HCT116 (cell line): ENCODE measurements at regions not wholly inside any gene's neighbourhood (a gene's known extent, or its start where the extent isn't known, plus 50 kb on each side); places are given as distances from the start of the nearest gene placed in this dataset.

Experiments used
- ATAC-seq: fragments of 200-7000 bp; cut with Tn5 transposase; 2 replicates; pipeline ENCODE4 v1.9.1; 2020; ENCODE audit warnings: mild to moderate bottlenecking, moderate library complexity
- BruUV-seq: library from RNA; stranded (reverse); fragments of 400-500 nt; replicated peaks from 2 replicates; lab custom pipeline; 2021; lab: Mats Ljungman, UMichigan
- CTCF ChIA-PET: fragments of 300-600 bp; sonication (Branson Sonifier 250); formaldehyde crosslinking; loops from one replicate; lab custom pipeline; 2021; ENCODE audit warnings: antibody characterized with exemption; lab: Charles Lee
- POLR2A ChIA-PET: fragments of 300-600, 350-600 bp; sonication (Branson Sonifier 250); formaldehyde crosslinking; loops from one replicate; lab custom pipeline; 2021; ENCODE audit warnings: antibody characterized with exemption; lab: Charles Lee
- RAD21 ChIA-PET, 2 experiments: fragments of 300-600 bp; sonication (Branson Sonifier 250); formaldehyde crosslinking; loops; one replicate each; lab custom pipeline; 2023; ENCODE audit warnings: low total read pairs in 2 of 2; ENCODE audit not compliant: uncharacterized antibody in 2 of 2, unreplicated experiment in 2 of 2, low non-redundant PET in 1 of 2; lab: Charles Lee
- DNase-seq: peaks from one replicate; pipeline ENCODE4 v3.0.0-alpha.2; 2010; ENCODE audit warnings: low read depth, low spot score
- H2AFZ ChIP-seq: fragments of 200-600 bp; shearing (Covaris generic), sonication (generic); 2 replicates; pipeline ENCODE4 v1.6.1; 2017; ENCODE audit warnings: low read depth, mixed run types, mixed read lengths, antibody characterized with exemption, low read length; ENCODE audit not compliant: poor library complexity, severe bottlenecking
- H3K27ac ChIP-seq: 2 replicates; pipeline ENCODE4 v1.5.1; 2012; ENCODE audit warnings: low read depth, low read length
- H3K27me3 ChIP-seq: fragments of 200-600 bp; sonication (generic); 2 replicates; pipeline ENCODE4 v1.6.1; 2016; ENCODE audit warnings: mixed run types, low read length, mixed read lengths; ENCODE audit not compliant: insufficient read depth
- H3K36me3 ChIP-seq, 2 experiments: fragments of 200-500 bp in 1 of 2; fragments of 200-600 bp in 1 of 2; sonication (Bioruptor generic) in 1 of 2; sonication (generic) in 1 of 2; 2 replicates each; pipeline versions ENCODE4 v1.5.1 to v1.6.1; 2014 to 2016; ENCODE audit warnings: low read length in 2 of 2, inconsistent platforms in 1 of 2, mixed read lengths in 1 of 2, mixed run types in 1 of 2; ENCODE audit not compliant: insufficient read depth in 2 of 2, control insufficient read depth in 1 of 2
- H3K4me1 ChIP-seq, 2 experiments: fragments of 200-600 bp in 1 of 2; sonication (generic) in 1 of 2; 2 replicates each; pipeline versions ENCODE4 v1.5.1 to v1.6.1; 2012 to 2017; ENCODE audit warnings: low read length in 2 of 2, inconsistent platforms in 1 of 2, mild to moderate bottlenecking in 1 of 2, mixed read lengths in 1 of 2, mixed run types in 1 of 2, moderate library complexity in 1 of 2; ENCODE audit not compliant: insufficient read depth in 2 of 2, control insufficient read depth in 1 of 2
- H3K4me2 ChIP-seq: fragments of 200-600 bp; sonication (generic); 2 replicates; pipeline ENCODE4 v1.6.1; 2017; ENCODE audit warnings: mixed run types, low read length, mixed read lengths
- H3K4me3 ChIP-seq, 2 experiments: fragments of 200-600 bp in 1 of 2; sonication (generic) in 1 of 2; replicated peaks in 1 of 2; 2 replicates each; pipeline ENCODE4 v1.5.1; 2011 to 2016; ENCODE audit warnings: low read length in 2 of 2, control low read depth in 1 of 2, low read depth in 1 of 2, mild to moderate bottlenecking in 1 of 2, mixed read lengths in 1 of 2, mixed run types in 1 of 2
- H3K79me2 ChIP-seq: fragments of 200-600 bp; sonication (generic); 2 replicates; pipeline ENCODE4 v1.6.1; 2017; ENCODE audit warnings: mild to moderate bottlenecking, mixed run types, low read length, moderate library complexity, mixed read lengths; ENCODE audit not compliant: insufficient read depth
- H3K9ac ChIP-seq: fragments of 200-600 bp; sonication (generic); 2 replicates; pipeline ENCODE4 v1.6.1; 2016; ENCODE audit warnings: low read length, mixed read lengths
- H3K9me2 ChIP-seq: fragments of 200-600 bp; sonication (generic), shearing (Covaris generic); 2 replicates; pipeline ENCODE4 v1.6.1; 2017; ENCODE audit warnings: mixed run types, mild to moderate bottlenecking, moderate library complexity; ENCODE audit not compliant: insufficient read depth
- H3K9me3 ChIP-seq, 2 experiments: fragments of 200-500 bp in 1 of 2; fragments of 200-600 bp in 1 of 2; sonication (Bioruptor generic) in 1 of 2; sonication (generic) in 1 of 2; 2 replicates each; pipeline ENCODE4 v1.6.1; 2014 to 2017; ENCODE audit warnings: low read length in 2 of 2, mixed read lengths in 2 of 2, inconsistent platforms in 1 of 2, low read depth in 1 of 2, mild to moderate bottlenecking in 1 of 2, mixed run types in 1 of 2, moderate library complexity in 1 of 2; ENCODE audit not compliant: control insufficient read depth in 1 of 2, insufficient read depth in 1 of 2
- H4K20me1 ChIP-seq: fragments of 200-600 bp; sonication (generic), shearing (Covaris generic); 2 replicates; pipeline ENCODE4 v1.6.1; 2017; ENCODE audit warnings: mixed run types, mild to moderate bottlenecking, moderate library complexity; ENCODE audit not compliant: insufficient read depth
- CEBPB ChIP-seq: IDR thresholded peaks from 2 replicates; pipeline ENCODE4 v1.6.1; 2012; ENCODE audit warnings: low read depth
- EGR1 ChIP-seq: IDR thresholded peaks from 2 replicates; pipeline ENCODE4 v1.6.1; 2012; ENCODE audit warnings: low read depth
- ELF1 ChIP-seq: IDR thresholded peaks from 2 replicates; pipeline ENCODE4 v1.6.1; 2012; ENCODE audit warnings: low read depth, borderline replicate concordance
- EZH2 ChIP-seq: fragments of 200-600 bp; sonication (generic); IDR thresholded peaks from 2 replicates; pipeline ENCODE4 v1.6.1; 2017; ENCODE audit warnings: antibody characterized with exemption, mixed run types
- RAD21 ChIP-seq: IDR thresholded peaks from 2 replicates; pipeline ENCODE4 v1.6.1; 2012; ENCODE audit warnings: low read depth, mild to moderate bottlenecking
- SIN3A ChIP-seq: IDR thresholded peaks from 2 replicates; pipeline ENCODE4 v1.6.1; 2012; ENCODE audit warnings: low read depth
- intact Hi-C: fragments of 100-400 bp; cut with micrococcal nuclease; formaldehyde crosslinking; loops from 2 replicates; pipeline ENCODE4 v1.10.0; 2022
- TF ChIP-seq, protein P1 (sequence below), 3 experiments: fragments of 200-600 bp in 1 of 3; sonication (generic) in 1 of 3; IDR thresholded peaks in 2 of 3; conservative IDR thresholded peaks in 1 of 3; 2 replicates each; pipeline ENCODE4 v1.5.1; 2012 to 2017; ENCODE audit warnings: low read depth in 2 of 3, low read length in 2 of 3, antibody characterized with exemption in 1 of 3, borderline replicate concordance in 1 of 3, control low read depth in 1 of 3, mild to moderate bottlenecking in 1 of 3, mixed read lengths in 1 of 3, mixed run types in 1 of 3, moderate library complexity in 1 of 3; ENCODE audit not compliant: insufficient read depth in 1 of 3
- TF ChIP-seq, protein P2 (sequence below): IDR thresholded peaks from 2 replicates; pipeline ENCODE4 v1.6.1; 2012; ENCODE audit warnings: low read depth

DNA sequence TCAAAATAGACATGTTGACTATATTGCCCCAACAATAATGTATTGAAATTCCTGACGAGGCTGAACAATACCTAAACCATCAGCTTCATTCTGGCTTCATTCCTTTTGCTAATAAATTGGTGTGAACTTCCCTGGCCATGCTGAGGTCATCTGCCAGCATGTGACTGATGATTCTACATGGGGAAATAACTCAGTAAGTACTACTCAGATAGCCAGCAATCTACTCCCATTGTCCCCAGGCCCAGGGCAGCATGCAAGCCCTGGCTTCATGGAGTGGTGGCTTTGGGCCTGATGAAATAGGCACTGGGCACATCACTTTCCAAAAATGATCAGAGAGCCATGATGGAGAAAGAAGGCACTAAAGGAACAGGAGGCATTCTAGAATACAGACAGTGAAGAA lies 468.5 kb upstream of the PIK3C3 start:
- Histone ChIP-seq H3K36me3 (no peaks in the 10 kb centered on the region), H3K4me3 (no peak overlapping the region), H3K9me3 (peaks cover 7 to 16% of the 10 kb centered on the region in 2 experiments; a peak in 3 of 4 replicates), H4K20me1 (no peaks in the 10 kb centered on the region), H3K27me3 (no peaks in the 10 kb centered on the region), H2AFZ (no peak overlapping the region), H3K79me2 (no peaks in the 10 kb centered on the region), H3K9me2 (no peaks in the 10 kb centered on the region), H3K4me1 (no peaks in the 10 kb centered on the region), H3K27ac (no peak overlapping the region), H3K9ac (no peak overlapping the region), H3K4me2 (no peak overlapping the region)
- ChIA-PET CTCF (no interaction called here), RAD21 (no interaction called here), POLR2A (no interaction called here)
- ATAC-seq = no peak
- no peak for DNase-seq
- no TSS peak for BruUV-seq
- TF ChIP-seq EGR1 = no peak
- TF ChIP-seq CEBPB = no peak
- intact Hi-C loops = no loop called here

DNA sequence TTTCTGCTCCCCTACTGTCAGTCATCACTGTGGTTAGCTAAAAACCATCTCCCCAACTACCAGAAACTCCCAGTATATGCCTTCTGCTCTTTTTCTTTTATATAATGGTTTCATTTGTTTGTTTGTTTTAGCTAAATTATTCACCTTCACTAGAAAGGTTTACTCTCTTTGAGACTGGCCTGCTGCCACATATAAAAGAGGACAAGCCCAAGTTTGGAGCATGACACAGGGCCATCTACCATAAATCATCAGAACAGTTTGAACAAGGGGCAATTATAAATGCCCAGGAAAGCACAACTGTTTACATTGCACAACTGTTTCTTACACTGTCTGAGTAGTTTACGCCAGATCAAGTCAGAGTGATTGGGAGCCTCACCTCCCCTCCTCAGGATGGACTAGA lies 471.0 kb upstream of the PIK3C3 start:
- H3K36me3 ChIP-seq = no peaks in the 10 kb centered on the region
- ChIA-PET CTCF (no interaction called here), POLR2A (no interaction called here), RAD21 (no interaction called here)
- no peak overlapping the region for H2AFZ ChIP-seq
- H3K9ac ChIP-seq = no peak overlapping the region
- no peaks in the 10 kb centered on the region for H4K20me1 ChIP-seq
- H3K4me1 ChIP-seq = no peaks in the 10 kb centered on the region
- no peak for DNase-seq
- H3K4me2 ChIP-seq = no peak overlapping the region
- no peak overlapping the region for H3K4me3 ChIP-seq
- no peaks in the 10 kb centered on the region for H3K27me3 ChIP-seq
- TF ChIP-seq, protein P1, sequence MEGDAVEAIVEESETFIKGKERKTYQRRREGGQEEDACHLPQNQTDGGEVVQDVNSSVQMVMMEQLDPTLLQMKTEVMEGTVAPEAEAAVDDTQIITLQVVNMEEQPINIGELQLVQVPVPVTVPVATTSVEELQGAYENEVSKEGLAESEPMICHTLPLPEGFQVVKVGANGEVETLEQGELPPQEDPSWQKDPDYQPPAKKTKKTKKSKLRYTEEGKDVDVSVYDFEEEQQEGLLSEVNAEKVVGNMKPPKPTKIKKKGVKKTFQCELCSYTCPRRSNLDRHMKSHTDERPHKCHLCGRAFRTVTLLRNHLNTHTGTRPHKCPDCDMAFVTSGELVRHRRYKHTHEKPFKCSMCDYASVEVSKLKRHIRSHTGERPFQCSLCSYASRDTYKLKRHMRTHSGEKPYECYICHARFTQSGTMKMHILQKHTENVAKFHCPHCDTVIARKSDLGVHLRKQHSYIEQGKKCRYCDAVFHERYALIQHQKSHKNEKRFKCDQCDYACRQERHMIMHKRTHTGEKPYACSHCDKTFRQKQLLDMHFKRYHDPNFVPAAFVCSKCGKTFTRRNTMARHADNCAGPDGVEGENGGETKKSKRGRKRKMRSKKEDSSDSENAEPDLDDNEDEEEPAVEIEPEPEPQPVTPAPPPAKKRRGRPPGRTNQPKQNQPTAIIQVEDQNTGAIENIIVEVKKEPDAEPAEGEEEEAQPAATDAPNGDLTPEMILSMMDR (IDR thresholded peaks at IDR 0.05 in 2 of 3, conservative IDR thresholded peaks at IDR 0.05 in 1 of 3; ENCODE audit: borderline replicate concordance in 1 of 3, insufficient read depth in 1 of 3, low read depth in 2 of 3, low read length in 2 of 3) = no peak
- no peak for TF ChIP-seq RAD21
- TF ChIP-seq, protein P2, sequence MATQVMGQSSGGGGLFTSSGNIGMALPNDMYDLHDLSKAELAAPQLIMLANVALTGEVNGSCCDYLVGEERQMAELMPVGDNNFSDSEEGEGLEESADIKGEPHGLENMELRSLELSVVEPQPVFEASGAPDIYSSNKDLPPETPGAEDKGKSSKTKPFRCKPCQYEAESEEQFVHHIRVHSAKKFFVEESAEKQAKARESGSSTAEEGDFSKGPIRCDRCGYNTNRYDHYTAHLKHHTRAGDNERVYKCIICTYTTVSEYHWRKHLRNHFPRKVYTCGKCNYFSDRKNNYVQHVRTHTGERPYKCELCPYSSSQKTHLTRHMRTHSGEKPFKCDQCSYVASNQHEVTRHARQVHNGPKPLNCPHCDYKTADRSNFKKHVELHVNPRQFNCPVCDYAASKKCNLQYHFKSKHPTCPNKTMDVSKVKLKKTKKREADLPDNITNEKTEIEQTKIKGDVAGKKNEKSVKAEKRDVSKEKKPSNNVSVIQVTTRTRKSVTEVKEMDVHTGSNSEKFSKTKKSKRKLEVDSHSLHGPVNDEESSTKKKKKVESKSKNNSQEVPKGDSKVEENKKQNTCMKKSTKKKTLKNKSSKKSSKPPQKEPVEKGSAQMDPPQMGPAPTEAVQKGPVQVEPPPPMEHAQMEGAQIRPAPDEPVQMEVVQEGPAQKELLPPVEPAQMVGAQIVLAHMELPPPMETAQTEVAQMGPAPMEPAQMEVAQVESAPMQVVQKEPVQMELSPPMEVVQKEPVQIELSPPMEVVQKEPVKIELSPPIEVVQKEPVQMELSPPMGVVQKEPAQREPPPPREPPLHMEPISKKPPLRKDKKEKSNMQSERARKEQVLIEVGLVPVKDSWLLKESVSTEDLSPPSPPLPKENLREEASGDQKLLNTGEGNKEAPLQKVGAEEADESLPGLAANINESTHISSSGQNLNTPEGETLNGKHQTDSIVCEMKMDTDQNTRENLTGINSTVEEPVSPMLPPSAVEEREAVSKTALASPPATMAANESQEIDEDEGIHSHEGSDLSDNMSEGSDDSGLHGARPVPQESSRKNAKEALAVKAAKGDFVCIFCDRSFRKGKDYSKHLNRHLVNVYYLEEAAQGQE = no peak
- TF ChIP-seq EZH2 = no peak
- no peak for TF ChIP-seq ELF1
- TF ChIP-seq EGR1 = no peak
- TF ChIP-seq SIN3A = no peak
- no TSS peak for BruUV-seq
- no peak for ATAC-seq
- H3K9me3 ChIP-seq = peaks cover 8 to 27% of the 10 kb centered on the region in 2 experiments; a peak in 3 of 4 replicates
- H3K9me2 ChIP-seq = no peaks in the 10 kb centered on the region
- intact Hi-C loops = no loop called here
- no peaks in the 10 kb centered on the region for H3K79me2 ChIP-seq
- no peak overlapping the region for H3K27ac ChIP-seq
